ENCODE measurements at regions not wholly inside any gene's neighbourhood (a gene's known extent, or its start where the extent isn't known, plus 50 kb on each side); places are given as distances from the start of the nearest gene placed in this dataset.

DNA sequence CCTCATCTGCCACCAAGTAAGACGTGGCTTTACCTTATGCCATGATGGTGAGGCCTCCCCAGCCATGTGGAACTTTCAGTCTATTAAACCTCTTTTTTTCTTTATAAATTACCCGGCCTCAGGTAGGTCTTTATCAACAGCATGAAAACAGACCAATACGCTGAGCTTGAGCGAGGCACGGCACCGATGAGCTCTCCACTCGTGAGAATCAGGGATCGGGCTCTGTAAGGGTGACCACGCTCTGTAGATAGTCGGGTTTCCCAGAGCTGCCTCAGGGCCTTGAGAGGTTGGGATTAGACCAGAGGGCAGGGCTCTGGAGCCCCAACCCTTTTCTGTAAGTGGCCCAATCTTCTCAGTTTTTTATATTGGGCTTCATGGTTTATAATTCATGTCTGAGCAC lies 360.3 kb upstream of the MYT1L start:
- DNase-seq (ENCODE audit: low read depth): no peak

DNA sequence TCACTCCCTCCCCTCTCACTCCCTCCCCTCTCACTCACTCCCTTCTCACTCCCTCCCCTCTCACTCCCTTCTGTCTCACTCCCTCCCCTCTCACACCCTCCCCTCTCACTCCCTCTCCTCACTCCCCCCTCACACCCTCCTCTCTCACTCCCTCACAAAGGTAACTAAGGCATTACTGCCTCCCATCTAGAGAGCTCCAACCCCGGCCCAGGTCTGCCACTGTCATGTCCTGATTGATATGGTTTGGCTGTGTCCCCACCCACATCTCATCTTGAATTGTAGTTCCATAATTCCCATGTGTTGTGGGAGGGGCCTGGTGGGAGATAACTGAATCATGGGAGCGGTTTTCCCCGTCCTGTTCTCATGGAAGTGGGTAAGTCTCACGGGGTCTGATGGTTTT lies 359.9 kb upstream of the MYT1L start:
- no peak for DNase-seq (ENCODE audit: low read depth)

DNA sequence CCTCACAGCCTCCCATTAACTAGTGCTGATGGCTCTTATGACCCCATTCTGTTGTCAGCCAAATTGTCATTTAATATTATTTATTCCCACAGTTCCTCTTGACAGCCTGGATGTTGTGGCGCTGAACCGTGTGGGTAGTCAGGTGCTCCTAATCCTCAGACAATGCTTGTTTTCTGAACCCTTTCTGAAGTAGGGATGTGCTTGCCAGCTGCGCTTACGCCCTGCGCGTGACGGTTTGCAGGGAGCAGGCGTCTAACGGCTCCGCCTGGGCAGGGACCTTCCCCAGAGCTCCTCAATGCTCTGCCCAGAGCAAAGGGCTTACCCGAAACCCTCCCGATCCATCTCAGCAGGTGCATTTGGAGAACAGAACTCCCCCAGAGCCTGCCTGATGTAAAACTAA lies 358.2 kb upstream of the MYT1L start:
- DNase-seq (ENCODE audit: low read depth): no peak

DNA sequence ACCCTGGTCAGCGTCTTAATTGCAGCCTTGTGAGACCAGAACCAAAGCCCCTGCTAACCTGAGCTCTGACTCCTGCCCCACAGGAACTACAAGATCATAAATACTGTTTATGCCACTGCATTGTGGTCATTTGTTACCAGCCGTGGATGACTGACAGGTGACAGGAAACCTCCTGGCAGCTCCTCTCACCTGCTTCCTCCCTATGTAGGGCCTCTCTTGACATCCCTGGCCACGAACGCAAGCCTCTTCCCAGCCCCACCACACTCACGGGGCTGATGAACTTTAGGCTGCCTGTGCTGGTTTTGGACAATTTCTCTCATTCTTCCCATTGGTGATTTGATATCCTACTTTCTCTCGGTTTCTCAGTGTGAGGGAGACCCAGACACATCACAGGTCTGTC lies 357.2 kb upstream of the MYT1L start:
- no peak for DNase-seq (ENCODE audit: low read depth)

DNA sequence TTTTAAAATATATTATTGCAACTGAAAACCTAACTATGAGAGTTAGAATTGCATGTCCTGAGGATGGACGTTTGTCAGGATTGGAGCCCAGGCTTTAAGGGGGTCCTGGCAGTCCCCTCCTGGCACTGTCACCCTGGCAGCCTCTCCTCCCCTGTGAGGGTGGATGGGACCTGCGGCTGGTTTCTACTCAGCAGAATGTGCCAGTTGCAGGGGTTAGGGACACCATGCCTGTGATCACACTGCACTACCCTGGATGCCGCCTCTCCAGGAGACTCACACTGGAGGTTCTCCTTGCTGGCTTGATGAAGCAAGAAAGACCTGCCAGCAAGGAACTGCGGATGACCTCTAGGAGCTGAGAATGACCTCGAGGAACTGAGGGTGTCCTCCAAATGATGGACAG lies 356.7 kb upstream of the MYT1L start:
- no peak for DNase-seq (ENCODE audit: low read depth)

DNA sequence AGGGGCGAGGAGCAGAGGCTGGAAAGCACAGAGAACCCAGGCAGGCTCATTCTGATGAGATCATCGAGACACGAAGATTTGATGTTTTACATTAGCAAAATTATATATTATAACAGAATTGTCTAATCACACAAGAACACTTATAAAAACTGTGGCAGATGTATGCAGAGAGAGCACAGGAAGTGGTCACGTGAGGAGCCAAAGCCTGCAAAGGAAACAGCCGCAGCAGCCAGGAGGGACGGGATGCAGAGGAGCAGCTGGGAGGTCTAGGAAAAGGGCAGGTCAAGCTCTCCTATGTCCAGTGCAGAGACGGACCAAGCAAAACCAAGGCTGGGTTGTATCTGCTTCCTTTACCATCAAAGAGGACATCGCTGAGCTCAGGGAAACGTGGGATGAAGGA lies 355.1 kb upstream of the MYT1L start:
- no peak for DNase-seq (ENCODE audit: low read depth)

DNA sequence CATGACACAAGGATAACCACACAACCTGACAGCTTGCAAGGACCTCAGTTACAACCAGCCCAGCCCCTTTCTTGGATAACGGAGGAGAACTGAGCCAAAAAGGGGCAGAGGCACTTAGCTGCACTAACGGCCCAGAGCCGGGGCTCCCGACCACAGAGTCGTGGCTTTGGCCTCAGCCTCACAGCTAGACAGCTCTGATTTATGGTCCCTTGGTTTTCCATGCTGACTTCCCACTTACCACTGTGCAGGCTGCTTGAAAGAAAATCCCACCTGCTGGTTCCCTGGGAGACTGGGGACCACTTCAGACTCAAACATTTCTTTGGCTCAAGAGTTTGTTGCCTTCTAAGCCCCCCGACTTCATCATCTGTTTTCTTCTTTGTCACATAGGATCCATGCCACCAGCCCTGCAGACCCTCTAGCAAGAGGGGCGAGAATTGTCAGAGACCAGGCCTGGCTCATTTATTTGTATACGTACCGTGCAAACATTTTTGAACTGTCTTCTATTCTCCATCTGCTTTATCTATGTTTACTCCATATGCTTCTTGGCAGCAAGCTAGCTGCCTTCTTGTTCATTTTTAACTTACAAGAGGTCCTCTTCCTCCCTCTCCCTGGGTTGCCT lies 352.6 kb upstream of the MYT1L start:
- DNase-seq (ENCODE audit: low read depth): no peak

DNA sequence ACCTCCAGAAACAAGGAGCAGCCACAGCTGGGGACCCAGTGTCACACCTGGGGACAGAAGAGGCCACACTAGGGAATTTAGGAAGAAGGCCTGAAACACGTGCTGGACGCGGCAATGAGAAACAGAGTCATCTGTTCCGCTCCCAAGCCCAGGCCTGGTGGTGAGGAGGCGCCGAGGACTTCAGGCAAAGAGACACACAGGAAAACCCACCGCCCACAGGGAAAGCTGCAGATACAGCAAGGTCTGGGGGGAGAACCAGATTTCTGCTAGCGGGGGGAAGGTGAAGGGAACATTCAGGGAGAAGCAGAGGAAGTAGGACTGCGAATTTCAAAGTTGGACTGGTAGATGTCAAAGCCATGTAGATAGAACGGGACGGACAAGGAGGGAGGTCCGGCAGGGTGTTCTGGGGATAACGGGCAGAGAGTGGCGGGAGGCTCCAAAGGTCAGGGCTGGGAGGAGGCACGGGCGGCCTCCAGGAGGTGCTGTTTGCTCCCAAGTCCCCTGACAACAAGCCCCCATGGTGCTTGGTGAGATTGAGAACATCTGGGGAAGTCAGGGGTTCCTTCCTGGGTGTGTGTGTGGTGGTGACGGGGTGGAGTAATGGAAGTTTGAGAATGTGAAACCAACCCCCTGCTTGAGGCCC lies 351.7 kb upstream of the MYT1L start:
- no peak for DNase-seq (ENCODE audit: low read depth)

DNA sequence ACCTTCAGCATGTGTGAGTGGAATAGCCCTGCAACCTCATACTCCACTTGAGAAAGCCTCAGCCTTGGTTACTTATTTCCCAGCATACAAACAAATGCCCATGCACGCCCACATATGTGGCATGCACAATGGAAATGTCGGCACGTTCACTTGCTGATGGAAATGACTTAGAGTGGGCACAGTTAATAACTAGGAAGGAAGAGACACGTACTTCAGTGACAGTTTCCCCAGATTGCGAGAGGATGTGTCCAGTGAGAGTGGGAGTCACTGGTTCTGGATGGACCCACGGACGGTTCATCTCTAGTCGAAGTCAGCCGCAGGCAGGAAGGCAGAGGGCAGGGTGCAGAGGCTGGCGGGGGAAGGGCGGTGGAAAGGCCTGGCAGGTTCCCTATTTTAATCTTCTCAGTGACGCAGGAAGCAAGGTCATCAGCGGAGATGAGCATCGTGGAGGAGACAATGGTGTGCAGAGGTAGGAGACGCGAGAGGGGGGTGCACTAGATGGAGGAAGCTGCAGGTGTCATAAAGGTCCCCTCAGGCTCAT lies 350.7 kb upstream of the MYT1L start:
- DNase-seq (ENCODE audit: low read depth): no peak

DNA sequence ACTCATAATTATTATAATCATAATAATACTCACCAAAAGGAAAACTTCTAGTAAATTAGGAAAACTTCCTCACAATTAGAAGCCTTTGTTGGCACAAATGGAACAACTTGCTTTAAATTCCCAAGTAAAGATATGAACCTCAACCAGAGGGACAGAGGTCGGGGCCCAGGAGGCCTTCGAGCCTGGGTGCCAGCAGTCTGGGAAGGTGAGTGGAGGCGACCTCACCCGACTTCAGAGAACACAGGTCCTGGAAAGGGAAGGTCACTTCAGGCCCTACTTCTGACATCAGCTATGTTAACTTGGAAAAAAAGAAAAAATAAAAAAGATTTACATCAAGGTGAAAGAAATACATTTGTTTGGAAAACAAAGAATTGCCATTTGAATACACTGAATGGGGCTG lies 350.0 kb upstream of the MYT1L start:
- DNase-seq (ENCODE audit: low read depth): no peak

DNA sequence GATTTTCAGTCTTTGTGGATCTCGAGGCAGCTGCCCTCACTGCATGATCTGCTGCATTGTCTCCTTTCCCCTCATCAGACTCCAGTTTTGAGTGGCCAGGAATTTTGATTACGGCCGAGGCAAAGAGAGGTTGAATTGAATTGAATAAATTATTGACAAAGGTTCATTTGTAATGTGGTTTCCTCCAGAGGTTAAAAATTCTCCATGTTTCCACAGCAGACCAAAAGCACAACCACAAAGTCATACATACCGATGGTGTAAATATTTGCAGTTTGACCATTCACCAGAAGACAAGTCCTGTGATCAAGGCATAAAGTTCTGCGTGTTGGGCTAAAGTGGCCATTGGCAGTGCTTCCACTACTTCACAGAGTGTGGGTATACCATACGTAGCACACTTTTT lies 343.8 kb upstream of the MYT1L start:
- DNase-seq (ENCODE audit: low read depth): no peak

DNA sequence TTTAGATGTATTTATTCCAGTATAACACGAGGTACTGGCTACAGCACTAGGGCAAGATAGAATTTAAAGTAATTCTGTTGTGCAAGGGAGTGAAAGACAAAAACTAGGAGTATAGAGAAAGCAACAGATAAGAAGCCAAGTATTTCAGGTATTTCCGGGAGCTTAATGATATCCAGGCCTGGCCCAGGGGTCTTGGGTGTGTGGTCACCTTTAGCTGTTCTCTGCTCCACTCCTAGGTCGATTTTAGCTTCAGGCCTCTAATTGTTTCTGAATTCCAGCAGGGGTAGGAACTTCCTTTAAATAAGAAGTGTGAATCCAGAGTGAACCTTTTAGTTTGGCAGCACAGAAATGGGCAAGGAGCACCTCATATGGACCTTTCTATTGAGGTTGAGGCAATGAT lies 342.3 kb upstream of the MYT1L start:
- no peak for DNase-seq (ENCODE audit: low read depth)

DNA sequence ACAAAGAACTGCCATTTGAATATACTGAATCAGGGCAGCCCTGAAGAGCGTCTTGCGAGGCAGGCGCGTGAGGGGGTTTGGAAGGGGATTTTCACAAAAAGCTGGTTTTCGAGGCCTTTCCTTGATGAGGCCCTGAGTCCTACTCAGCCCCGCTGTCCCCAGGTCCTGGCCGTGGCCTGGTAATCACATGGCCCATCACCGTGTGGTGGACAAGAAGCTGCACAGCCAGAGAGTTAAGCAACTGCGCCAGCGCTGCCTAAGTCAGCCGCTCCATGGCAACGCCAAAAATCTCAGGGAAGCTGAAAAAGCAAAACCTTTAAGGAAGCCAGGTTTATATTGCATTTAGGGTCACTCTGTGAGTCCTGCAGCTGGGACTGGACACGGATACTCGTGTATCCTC lies 341.2 kb upstream of the MYT1L start:
- DNase-seq (ENCODE audit: low read depth): no peak

DNA sequence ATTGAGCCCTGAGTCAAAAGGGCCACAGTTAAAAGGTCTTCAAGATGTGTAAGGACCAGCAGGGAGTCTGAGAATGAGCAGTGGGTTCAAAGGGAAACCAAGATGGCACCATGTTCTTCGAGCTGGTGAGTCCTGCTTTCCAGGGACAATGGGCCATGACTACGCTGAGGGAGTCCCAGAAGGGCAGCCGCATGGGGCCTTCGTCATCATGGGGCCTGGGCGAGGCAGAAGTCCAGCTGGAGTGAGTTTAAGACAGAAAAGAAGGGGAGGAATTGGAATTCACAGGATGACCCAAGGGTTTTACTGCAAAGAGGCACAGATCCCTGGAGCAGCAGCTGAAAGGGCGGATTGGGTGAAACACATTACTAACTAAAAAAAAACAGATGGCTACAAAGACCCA lies 340.8 kb upstream of the MYT1L start:
- DNase-seq (ENCODE audit: low read depth): no peak

DNA sequence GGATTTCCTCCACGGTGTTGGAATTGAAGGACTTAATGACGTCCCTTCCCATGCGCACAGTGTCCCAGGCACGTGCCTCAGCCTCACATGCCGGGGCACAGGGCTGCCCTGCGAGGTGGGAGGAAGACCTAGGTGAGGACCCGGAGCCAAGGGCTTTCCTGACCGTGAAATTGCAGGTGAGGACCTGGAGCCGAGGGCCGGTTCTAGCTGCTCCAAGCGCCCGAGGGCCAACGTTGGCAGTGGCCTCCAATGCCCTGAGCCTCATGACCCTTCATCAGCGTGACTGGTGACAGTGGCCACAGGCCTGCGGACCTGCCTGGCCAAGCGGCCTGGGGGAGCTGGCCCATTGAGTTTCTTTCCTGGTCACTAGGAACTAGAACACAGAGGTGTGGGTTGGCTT lies 338.2 kb upstream of the MYT1L start:
- no peak for DNase-seq (ENCODE audit: low read depth)

DNA sequence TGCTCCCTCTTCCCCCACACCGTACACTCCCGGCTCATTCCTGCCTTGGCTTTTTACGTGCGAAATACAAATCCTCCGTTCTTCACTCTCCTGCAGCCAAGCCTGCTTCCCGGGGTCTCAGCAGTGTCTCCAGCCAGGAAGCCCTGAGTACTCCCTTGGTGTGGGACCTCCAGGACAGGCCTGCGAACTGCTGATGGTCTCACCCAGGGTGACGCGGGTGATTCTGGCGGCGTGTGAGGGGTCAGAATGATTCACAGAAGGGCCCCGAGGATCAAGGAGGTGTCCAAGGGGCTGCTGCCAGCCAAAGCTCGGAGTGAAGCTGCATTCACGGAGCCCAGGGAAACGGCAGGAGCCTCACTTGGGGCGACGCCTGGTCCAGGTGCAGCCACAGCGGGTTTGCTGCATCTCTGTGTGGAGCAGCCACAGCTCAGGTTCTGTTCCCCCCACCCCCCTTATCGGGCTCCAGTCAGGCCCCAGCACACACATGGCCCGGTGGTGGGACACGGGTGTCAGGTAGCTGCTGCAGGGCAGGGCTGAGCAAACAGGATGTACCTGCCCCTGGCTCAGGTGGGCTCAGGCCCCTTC lies 337.7 kb upstream of the MYT1L start:
- DNase-seq (ENCODE audit: low read depth): no peak

DNA sequence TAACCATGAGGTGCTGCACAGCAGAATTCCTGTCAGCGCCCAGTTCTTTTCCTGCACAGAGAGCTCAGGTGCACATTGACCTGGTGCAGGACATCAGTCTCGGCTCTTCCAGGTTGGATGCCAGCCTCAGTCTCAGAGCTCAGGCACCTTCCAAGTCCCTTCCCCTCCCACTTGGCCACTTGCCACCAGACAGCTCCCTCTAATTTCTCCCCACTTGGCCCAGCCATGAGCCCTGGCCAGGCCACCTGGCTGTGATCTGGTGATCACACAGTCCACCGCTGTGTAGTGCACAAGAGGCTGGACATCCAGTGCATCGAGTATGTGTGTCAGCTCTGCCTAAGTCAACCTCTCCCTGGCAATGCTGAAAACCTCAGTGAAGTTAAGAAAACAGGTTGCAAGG lies 336.6 kb upstream of the MYT1L start:
- no peak for DNase-seq (ENCODE audit: low read depth)

DNA sequence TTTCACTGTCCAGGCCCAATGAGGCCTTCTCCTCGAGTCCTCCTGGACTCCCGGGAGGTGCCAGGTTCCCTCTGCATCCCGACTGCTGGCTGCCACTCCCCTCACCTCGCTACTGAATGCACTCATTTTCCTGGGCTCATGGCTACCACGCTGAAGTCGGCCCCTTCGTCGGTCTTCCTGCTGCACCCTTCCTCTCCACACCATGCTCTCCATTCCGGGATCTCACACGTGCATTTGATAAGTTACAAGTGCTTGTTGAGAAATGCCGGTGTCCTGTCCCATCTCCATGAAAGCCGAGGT lies 334.7 kb upstream of the MYT1L start:
- no peak for DNase-seq (ENCODE audit: low read depth)

DNA sequence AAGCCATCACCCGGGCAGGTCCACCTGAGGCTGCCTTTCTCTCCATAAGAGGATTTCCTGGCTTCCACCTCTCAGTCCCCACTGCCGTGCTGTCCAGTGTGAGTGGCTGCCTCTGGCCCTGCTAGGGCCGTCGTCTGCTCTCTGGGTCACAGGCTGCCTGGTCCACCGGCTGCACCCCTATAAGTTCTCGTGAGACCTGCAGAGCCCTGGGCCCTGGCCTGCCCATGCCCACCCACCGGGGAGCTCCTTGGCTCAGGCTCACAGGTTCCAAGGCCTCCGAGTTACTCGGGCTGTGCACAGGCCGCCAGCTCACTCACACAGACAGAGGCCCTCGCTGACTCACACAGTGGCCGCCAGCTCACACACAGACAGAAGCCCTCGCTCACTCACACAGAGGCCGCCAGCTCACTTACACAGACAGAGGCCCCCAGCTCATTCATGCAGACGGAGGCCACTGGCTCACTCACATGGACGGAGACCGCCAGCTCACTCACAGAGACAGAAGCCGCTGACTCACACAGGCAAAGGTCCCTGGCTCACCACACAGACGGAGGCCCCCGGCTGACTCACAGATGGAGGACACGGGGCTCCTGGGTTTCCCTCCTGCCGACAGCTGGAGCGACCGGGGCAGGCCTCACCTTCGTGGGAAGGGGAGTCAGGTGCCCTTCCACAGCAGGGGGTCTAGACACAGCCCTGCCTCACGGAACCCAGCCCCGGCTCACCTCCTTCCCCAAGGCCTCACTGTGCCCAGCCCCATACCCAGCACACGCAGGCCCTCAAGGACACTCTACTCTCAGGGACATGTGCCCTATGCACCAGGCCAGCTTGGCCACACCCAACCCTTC lies 334.1 kb upstream of the MYT1L start:
- no peak for DNase-seq (ENCODE audit: low read depth)

DNA sequence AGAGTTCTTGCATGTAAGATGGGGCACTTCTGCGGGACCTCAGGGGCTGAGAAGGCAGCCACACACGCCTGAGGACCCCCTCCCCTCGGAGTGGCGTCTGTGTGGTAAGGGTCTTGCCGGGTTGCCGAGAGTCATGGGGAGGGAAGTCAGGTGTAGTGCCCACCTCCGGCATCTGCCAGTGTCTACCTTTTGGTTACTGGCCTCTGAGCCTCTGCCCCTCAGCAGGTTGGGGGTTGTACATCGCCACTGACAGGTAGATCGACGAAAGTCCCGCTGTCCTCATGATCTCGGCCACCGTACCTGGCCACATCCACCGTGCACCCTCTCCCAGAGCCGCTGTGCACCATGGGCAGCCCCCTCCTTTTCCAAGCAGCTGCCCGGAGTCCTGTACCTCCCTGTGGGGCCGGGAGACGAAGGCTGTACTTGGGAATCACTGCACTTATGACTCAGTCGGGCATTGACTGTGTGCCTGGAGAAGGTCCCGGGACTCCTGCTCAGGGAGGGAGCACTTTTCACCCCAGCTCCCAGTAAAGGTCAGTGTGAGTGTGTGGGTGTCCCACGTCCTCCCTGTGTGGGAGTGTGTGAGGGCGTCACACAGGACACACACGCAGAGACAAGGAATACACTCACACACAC lies 332.4 kb upstream of the MYT1L start:
- DNase-seq (ENCODE audit: low read depth): no peak

DNA sequence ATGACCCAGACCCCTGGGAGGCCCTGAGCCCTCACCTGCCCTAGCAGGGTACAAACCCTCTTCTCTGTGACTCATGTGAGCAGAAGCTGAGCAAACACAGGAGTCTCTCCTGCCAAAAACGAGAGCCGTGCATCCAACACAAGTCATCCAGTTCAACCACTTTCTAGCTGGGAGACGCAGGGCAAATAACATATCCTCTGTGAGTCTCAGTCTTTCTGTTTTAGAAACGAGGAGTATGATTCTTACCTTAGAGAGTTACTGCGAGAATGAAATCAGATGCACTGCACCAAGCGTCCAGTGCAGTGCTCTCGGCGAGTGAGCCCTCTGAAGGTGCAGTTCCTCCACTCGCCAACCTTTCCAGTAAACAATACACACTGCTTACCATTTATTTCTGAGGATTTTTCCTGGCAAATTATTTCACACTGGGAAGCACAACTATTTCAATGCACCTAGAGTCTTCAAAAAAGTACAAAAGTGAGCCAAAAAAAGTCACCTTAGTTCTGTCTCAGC lies 331.8 kb upstream of the MYT1L start:
- DNase-seq (ENCODE audit: low read depth): no peak
